NCI-H2196 treated with DMSO at 0.1 percent for 48 hours (cell line): ENCODE measurements at regions not wholly inside any gene's neighbourhood (a gene's known extent, or its start where the extent isn't known, plus 50 kb on each side); places are given as distances from the start of the nearest gene placed in this dataset.

Experiments
- DNase-seq: peaks from one replicate; lab custom pipeline; 2025; ENCODE audit not compliant: unreplicated experiment; lab: John Stamatoyannopoulos, UW

- DNase-seq: no peak
Observed at GRCh38 chr13:63435667-63436324, 2020.1 kb upstream of the PCDH20 start.

- no peak for DNase-seq
Observed at GRCh38 chr13:63433546-63434150, 2018.0 kb upstream of the PCDH20 start.

DNA sequence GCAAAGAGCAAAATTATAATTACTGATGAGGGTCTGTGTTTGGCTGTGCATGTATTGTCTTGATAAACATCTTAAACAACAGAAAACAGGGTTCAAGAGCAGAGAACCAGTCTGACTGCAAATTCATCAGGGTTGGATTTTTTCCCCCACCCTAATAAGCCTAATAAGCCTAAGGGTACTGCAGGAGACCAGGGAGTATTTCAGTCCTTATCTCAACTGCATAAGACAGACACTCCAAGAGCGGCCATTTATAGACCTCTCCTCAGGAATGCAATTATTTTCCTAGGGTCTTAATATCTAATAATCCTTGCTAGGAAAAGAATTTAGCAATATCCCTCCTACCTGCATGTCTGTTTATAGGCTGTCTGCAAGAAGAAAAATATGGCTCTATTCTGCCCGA, 2011.5 kb upstream of the PCDH20 start:
- no peak for DNase-seq

DNA sequence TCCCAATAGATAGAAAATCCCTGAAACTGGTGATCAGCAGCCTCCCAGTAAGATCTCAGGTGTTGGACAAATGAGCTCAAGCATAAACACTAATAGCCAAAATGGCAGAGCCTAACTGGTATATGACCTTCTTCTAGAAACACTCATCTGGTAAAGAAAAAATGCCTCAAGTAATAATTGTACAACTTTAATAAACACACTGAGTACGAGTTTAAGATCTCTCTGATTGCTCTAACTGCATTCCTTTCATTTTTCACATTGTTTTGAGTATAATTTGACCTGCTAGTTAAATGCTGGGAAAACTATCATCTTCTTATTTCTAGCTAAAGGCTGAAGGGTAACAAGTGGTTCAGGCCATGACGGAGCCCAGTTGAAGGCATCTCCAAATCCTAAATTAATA, 2009.5 kb upstream of the PCDH20 start:
- no peak for DNase-seq

- DNase-seq: no peak
Observed at GRCh38 chr13:63421123-63421522, 2005.5 kb upstream of the PCDH20 start.

GRCh38 chr13:63420685-63421084, 2005.0 kb upstream of the PCDH20 start:
- DNase-seq: no peak

GRCh38 chr13:63414247-63414646, 1998.6 kb upstream of the PCDH20 start:
- no peak for DNase-seq

DNA sequence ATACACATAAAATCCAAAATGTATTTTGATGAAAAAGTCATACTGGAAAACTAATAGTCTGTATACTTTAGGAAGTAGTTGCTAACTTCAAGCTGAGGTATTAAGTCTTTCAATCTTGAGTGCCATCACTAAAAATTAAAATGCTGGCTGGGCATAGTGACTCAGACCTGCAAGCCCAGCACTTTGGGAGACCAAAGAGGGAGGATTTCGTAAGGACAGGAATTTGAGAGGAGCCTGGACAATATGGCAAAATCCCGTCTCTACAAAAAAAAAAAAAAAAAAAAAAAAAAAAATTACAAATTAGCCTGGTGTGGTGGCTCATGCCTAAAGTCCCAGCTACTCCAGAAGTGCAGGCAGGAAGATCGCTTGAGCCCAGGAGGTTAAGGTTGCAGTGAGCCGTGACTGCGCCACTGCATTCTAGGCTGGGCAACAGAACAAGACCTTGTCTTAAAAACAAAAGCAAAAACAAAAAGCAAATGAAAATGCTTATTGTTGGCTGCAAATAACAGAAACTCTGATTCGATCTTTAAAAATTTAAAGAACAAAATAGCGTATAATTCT, 1994.2 kb upstream of the PCDH20 start:
- DNase-seq: no peak

DNA sequence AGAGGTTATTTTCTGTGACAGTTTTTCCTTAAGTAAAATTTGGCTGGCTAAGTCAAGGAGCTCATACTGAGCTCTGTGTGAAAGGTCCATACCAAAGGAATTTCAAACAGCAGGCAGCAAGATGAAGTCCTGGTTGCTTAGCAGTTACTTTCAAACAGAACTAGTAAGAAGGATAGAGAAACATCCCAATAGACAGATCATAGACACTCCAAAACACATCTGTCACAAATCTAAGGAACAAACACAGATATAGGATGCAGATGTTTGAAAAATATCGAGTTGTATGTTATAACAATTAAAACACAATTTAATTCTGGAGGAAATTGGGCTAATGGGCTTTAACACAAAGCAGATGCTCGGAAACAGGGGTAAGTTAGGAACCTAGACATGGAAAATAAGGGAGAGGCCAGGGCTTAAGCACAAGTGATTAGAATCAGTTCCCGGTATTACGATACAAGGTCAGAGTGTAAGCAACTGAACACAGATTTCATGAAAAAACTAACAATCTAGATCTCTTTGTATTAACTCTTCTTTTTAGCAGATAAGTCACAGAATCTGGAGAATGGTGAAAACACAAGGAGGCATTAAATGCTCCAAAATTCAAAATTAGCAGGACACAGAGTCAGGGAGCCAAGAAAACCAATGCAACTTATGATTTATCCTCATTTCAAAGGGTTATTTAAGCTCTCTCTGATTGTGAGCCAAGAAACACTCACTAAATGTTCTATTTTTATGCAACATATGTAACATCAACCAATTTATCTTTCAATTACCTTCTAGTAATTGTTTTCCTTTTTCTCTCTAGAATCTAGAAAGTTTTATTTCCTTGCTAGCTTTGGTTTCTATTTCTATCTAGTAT, 1992.9 kb upstream of the PCDH20 start:
- no peak for DNase-seq

- DNase-seq: no peak
Observed at GRCh38 chr13:63403733-63404132, 1988.1 kb upstream of the PCDH20 start.

DNA sequence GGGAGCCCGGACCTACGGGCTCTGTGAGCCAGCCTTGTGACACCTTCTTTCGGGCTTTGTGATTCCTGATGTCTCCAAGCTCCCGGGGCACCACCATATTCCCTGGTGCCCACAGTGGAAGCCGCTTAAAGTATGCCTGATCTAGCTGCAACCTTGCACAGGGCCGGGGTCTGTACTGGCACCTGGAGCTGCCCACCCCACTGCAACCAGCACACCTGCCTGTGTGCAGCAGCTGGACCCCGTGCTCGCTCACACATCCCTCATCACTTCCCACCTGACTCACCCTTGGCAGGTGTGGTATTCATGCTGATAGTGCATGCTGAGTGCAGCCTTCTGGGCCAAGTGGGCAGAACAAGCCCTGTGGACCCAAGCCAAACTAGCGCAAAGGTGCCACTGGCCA, 1981.1 kb upstream of the PCDH20 start:
- no peak for DNase-seq

GRCh38 chr13:63393112-63393511, 1977.5 kb upstream of the PCDH20 start:
- no peak for DNase-seq

- no peak for DNase-seq
Observed at GRCh38 chr13:63389756-63390155, 1974.1 kb upstream of the PCDH20 start.

- DNase-seq: no peak
Observed at GRCh38 chr13:63381078-63381859, 1965.6 kb upstream of the PCDH20 start.

DNA sequence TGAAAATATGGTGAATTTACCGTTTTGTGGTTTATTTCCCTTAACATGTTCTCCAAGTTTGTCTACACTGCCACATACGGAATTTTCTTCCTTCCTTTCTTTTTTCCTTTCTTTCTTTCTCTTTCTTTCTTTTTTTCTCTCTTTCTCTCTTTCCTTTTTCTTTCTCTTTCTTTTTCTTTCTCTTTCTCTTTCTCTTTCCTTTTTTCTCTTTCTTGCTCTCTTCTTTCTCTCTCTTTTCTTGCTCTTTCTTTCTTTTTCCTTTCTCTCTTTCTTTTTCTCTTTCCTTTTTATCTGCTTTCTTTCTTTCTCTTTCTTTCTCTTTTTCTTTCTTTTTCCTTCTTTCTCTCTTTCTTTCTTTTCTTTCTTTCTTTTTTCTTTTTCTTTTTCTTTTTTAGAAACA, 1962.3 kb upstream of the PCDH20 start:
- DNase-seq: no peak

DNA sequence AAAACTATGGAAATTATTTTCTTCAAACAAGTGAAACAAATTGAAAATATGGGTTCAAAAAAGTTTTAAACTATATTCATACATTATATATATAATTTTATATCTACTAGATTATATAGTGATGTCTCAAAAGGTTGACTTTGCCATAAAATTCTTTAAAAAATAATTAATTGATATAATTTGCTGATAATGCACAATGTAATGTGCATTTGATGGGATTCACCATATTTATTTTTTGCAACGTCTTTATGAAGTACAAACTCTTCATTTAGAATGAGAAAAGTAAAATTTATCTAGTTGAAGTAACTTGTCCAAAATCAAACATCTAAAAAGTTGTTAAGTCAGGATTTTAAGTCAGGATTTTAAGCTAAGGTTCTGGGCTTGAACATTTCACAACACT, 1954.5 kb upstream of the PCDH20 start:
- no peak for DNase-seq

- DNase-seq: no peak
Observed at GRCh38 chr13:63367522-63368198, 1952.0 kb upstream of the PCDH20 start.

DNA sequence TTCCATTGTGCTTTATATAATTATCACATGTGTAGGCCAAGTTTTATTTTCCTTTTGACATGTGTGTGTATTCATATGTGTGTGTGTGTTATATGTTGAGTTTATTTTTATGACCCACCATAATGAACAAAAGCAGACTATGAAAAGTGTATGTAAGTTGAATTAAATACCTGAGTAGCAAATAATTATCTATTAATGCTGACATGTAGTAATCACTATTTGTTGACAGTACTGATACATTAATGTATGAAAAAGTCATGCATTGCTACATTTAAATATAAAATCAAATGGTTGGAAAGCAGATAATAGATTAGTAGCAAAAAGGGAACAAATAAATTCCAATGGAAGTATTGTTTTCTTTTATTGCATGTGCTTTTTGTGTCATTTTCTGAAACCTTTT, 1948.5 kb upstream of the PCDH20 start:
- DNase-seq: no peak

GRCh38 chr13:63351533-63351932, 1935.9 kb upstream of the PCDH20 start:
- no peak for DNase-seq

- DNase-seq: no peak
Observed at GRCh38 chr13:63351081-63351480, 1935.4 kb upstream of the PCDH20 start.

DNA sequence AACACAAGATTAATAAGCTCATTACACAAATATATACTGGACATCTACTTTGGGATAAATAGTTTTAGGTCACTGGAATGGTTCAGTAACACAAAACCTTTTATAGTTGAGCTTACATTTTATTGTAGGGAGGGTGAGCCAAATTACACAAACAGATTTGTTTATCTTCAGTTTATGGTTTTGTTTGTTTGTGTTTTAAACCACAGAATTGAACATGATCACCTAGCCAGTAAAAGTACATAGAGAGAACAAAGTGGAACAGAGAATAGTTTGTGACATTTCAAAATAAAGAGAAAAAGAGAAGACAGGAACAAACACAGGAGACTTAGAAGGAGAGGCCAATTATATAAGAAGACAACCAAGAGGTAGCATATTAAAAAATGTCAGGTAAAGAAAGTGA, 1930.2 kb upstream of the PCDH20 start:
- DNase-seq: no peak
